SK-N-SH treated with all-trans-retinoic acid at 6 μM for 48 hours (cell line): ENCODE measurements at regions not wholly inside any gene's neighbourhood (a gene's known extent, or its start where the extent isn't known, plus 50 kb on each side); places are given as distances from the start of the nearest gene placed in this dataset.

Experiments
- ATAC-seq: fragments of 200-7000 bp; cut with Tn5 transposase; 3 replicates; pipeline ENCODE4 v1.9.1; 2020; ENCODE audit warnings: mild to moderate bottlenecking, moderate library complexity
- ARNTL ChIP-seq: fragments of 450-650 bp; formaldehyde crosslinking; IDR thresholded peaks from 2 replicates; pipeline ENCODE4 v1.5.0; 2020; ENCODE audit warnings: low read depth, mild to moderate bottlenecking, moderate library complexity, borderline replicate concordance
- BACH2 ChIP-seq: fragments of 250-450 bp; sonication (Bioruptor Pico); IDR thresholded peaks from 2 replicates; pipeline ENCODE4 v1.9.0; 2021; ENCODE audit warnings: mild to moderate bottlenecking, borderline replicate concordance
- CSDC2 ChIP-seq: fragments of 250-450 bp; sonication (Bioruptor Pico); IDR thresholded peaks from 2 replicates; pipeline ENCODE4 v1.5.0; 2020; ENCODE audit warnings: mild to moderate bottlenecking, moderate library complexity
- ESRRG ChIP-seq: fragments of 250-450 bp; sonication (Bioruptor Pico); IDR thresholded peaks from 2 replicates; pipeline ENCODE4 v1.6.1; 2021; ENCODE audit warnings: mild to moderate bottlenecking
- GLIS3 ChIP-seq: fragments of 250-450 bp; sonication (Bioruptor Pico); IDR thresholded peaks from 2 replicates; pipeline ENCODE4 v1.5.0; 2020; ENCODE audit warnings: mild to moderate bottlenecking, moderate library complexity
- ISL1 ChIP-seq: fragments of 250-450 bp; sonication (Bioruptor Pico); IDR thresholded peaks from 2 replicates; pipeline ENCODE4 v2.1.2; 2022; ENCODE audit warnings: mild to moderate bottlenecking, moderate library complexity
- OSR1 ChIP-seq: fragments of 250-450 bp; sonication (Bioruptor Pico); IDR thresholded peaks from 2 replicates; pipeline ENCODE4 v1.8.0; 2022; ENCODE audit warnings: moderate library complexity, mild to moderate bottlenecking, inconsistent platforms
- PATZ1 ChIP-seq: fragments of 250-450 bp; sonication (Bioruptor Pico); IDR thresholded peaks from 2 replicates; pipeline ENCODE4 v1.8.0; 2020; ENCODE audit warnings: mild to moderate bottlenecking, moderate library complexity, borderline replicate concordance
- PPARA ChIP-seq: fragments of 250-450 bp; sonication (Bioruptor Pico); IDR thresholded peaks from 2 replicates; pipeline ENCODE4 v1.5.0; 2020; ENCODE audit warnings: mild to moderate bottlenecking, borderline replicate concordance
- RARB ChIP-seq: fragments of 250-450 bp; sonication (Bioruptor Pico); IDR thresholded peaks from 2 replicates; pipeline ENCODE4 v1.8.0; 2021; ENCODE audit warnings: mild to moderate bottlenecking, moderate library complexity
- SNAI2 ChIP-seq: fragments of 250-450 bp; sonication (Bioruptor Pico); IDR thresholded peaks from 2 replicates; pipeline ENCODE4 v1.5.0; 2020; ENCODE audit warnings: mild to moderate bottlenecking, moderate library complexity
- TCF4 ChIP-seq: fragments of 250-450 bp; sonication (Bioruptor Pico); IDR thresholded peaks from 2 replicates; pipeline ENCODE4 v1.8.0; 2021; ENCODE audit warnings: mild to moderate bottlenecking, moderate library complexity, borderline replicate concordance
- TOX ChIP-seq: fragments of 250-450 bp; sonication (Bioruptor Pico); IDR thresholded peaks from 2 replicates; pipeline ENCODE4 v1.8.0; 2021; ENCODE audit warnings: mild to moderate bottlenecking, moderate library complexity, borderline replicate concordance
- ZFP3 ChIP-seq: fragments of 250-450 bp; sonication (Bioruptor Pico); IDR thresholded peaks from 2 replicates; pipeline ENCODE4 v1.5.0; 2020; ENCODE audit warnings: mild to moderate bottlenecking, moderate library complexity
- ZFP30 ChIP-seq: fragments of 450-650 bp; formaldehyde crosslinking; IDR thresholded peaks from 2 replicates; pipeline ENCODE4 v1.5.0; 2022; ENCODE audit warnings: mild to moderate bottlenecking, moderate library complexity
- ZNF565 ChIP-seq: fragments of 450-650 bp; formaldehyde crosslinking; conservative IDR thresholded peaks from 2 replicates; pipeline ENCODE4 v1.5.0; 2020; ENCODE audit warnings: low read depth, mild to moderate bottlenecking, moderate library complexity
- ZNF8 ChIP-seq: fragments of 450-650 bp; formaldehyde crosslinking; IDR thresholded peaks from 2 replicates; pipeline ENCODE4 v1.5.0; 2020; ENCODE audit warnings: mild to moderate bottlenecking, moderate library complexity
- TF ChIP-seq, protein P1 (sequence below): fragments of 250-450 bp; sonication (Bioruptor Pico); IDR thresholded peaks from 2 replicates; pipeline ENCODE4 v1.5.1; 2020; ENCODE audit warnings: low read depth, mild to moderate bottlenecking, moderate library complexity
- TF ChIP-seq, protein P2 (sequence below): fragments of 250-450 bp; sonication (Bioruptor Pico); IDR thresholded peaks from 2 replicates; pipeline ENCODE4 v1.5.1; 2021; ENCODE audit warnings: mild to moderate bottlenecking, moderate library complexity
- TF ChIP-seq, protein P3 (sequence below): fragments of 250-450 bp; sonication (Bioruptor Pico); IDR thresholded peaks from 2 replicates; pipeline ENCODE4 v1.8.0; 2021; ENCODE audit warnings: low read depth, mild to moderate bottlenecking, moderate library complexity, borderline replicate concordance
- TF ChIP-seq, protein P4 (sequence below): fragments of 250-450 bp; sonication (Bioruptor Pico); IDR thresholded peaks from 2 replicates; pipeline ENCODE4 v1.5.0; 2020; ENCODE audit warnings: mild to moderate bottlenecking, moderate library complexity

DNA sequence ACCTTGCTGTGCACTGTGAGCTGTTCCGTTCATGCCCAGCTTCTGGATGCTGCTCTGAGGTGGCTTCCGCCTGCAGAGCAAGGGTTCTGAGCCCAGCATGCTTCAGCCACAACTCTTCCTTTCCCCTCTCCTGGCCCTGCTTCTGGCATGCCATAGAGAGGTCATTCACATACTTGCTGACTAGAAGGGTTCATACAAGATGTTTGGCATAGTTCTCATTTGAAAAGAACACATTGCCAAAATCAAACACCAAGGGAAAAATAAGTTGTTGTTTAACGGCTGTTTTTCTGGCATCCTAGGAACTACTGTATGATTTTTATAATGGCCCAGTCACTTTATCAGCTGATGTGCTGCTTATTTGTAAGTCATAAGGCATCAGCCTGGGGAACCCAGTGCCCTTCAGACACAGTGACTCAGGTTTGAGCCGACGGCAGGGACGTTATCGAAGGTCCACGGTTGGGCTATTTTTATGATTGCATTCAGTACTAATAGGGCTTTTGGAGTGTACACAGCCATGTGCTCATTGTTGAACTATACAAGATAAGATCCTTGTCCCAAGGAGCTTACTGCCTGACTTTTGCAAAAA, 53.9 kb upstream of the CTAGE1 start (continued):
- no peak for TF ChIP-seq ZNF565 (CRISPR knock-in tag)

DNA sequence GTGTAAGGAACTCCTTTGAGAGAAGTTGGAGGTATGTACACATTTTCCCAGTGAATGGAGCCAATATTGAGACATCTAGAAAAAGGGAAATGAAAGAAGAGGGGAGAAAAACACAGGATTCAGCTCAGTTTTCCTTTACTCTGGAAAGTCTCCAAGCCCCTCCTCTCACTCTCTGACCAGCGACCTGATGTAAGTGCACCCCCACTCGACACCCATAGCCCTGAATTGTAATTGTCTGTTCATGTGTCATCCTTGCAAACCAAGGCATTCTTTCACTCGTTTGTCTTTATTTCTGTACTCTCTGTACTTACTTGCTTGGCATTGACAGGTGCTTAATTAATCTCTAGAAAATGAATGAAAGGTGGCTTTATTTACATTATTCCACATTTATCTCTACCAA, 55.7 kb upstream of the CTAGE1 start:
- no peak for ATAC-seq

DNA sequence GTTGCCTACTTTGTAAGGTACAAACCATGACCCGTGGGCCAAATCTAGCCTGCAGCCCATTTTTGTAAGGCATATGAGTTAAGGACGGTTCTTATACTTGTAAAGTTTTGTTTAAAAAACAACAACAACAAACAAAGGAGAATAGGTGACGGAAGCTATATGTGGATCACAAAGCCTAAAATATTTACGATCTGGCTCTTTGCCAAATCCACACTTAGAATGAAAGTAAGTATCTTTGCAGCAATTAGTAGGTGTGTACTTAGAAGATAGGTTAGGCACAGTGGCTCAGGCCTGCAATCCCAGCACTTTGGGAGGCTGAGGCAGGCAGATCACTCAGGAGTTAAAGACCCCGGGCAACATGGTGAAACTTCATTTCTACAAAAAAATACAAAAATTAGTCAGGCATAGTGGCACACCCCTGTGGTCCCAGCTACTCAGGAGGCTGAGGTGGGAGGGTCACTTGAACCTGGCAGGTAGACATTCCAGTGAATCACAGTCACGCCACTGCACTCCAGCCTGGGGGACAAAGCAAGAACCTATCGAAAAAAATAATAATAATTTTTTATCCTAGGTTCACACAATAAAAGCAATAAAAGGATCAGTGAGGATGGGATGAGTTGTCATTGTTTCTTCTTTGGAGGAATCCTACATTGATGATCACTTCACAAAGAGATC, 57.8 kb upstream of the CTAGE1 start:
- ATAC-seq = no peak
- TF ChIP-seq PPARA (CRISPR knock-in tag) (no peak), OSR1 (CRISPR knock-in tag) (no peak), PATZ1 (CRISPR knock-in tag) (no peak), CSDC2 (no peak), ZFP30 (CRISPR knock-in tag) (no peak)
- TF ChIP-seq, protein P1, sequence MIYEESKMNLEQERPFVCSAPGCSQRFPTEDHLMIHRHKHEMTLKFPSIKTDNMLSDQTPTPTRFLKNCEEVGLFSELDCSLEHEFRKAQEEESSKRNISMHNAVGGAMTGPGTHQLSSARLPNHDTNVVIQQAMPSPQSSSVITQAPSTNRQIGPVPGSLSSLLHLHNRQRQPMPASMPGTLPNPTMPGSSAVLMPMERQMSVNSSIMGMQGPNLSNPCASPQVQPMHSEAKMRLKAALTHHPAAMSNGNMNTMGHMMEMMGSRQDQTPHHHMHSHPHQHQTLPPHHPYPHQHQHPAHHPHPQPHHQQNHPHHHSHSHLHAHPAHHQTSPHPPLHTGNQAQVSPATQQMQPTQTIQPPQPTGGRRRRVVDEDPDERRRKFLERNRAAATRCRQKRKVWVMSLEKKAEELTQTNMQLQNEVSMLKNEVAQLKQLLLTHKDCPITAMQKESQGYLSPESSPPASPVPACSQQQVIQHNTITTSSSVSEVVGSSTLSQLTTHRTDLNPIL = no peak
- TF ChIP-seq, protein P2, sequence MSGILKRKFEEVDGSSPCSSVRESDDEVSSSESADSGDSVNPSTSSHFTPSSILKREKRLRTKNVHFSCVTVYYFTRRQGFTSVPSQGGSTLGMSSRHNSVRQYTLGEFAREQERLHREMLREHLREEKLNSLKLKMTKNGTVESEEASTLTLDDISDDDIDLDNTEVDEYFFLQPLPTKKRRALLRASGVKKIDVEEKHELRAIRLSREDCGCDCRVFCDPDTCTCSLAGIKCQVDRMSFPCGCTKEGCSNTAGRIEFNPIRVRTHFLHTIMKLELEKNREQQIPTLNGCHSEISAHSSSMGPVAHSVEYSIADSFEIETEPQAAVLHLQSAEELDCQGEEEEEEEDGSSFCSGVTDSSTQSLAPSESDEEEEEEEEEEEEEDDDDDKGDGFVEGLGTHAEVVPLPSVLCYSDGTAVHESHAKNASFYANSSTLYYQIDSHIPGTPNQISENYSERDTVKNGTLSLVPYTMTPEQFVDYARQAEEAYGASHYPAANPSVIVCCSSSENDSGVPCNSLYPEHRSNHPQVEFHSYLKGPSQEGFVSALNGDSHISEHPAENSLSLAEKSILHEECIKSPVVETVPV (CRISPR knock-in tag) = no peak
- TF ChIP-seq, protein P3, sequence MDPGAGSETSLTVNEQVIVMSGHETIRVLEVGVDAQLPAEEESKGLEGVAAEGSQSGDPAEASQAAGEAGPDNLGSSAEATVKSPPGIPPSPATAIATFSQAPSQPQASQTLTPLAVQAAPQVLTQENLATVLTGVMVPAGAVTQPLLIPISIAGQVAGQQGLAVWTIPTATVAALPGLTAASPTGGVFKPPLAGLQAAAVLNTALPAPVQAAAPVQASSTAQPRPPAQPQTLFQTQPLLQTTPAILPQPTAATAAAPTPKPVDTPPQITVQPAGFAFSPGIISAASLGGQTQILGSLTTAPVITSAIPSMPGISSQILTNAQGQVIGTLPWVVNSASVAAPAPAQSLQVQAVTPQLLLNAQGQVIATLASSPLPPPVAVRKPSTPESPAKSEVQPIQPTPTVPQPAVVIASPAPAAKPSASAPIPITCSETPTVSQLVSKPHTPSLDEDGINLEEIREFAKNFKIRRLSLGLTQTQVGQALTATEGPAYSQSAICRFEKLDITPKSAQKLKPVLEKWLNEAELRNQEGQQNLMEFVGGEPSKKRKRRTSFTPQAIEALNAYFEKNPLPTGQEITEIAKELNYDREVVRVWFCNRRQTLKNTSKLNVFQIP (CRISPR knock-in tag) = no peak

More for the DNA sequence above, 55.7 kb upstream of the CTAGE1 start:
- TF ChIP-seq ZFP3 (no peak), PATZ1 (CRISPR knock-in tag) (no peak), ZNF8 (CRISPR knock-in tag) (no peak), ZNF565 (CRISPR knock-in tag) (no peak), ARNTL (CRISPR knock-in tag) (no peak), CSDC2 (no peak), RARB (no peak), OSR1 (CRISPR knock-in tag) (no peak), TCF4 (CRISPR knock-in tag) (no peak), ESRRG (CRISPR knock-in tag) (no peak), BACH2 (no peak), GLIS3 (CRISPR knock-in tag) (no peak), ZFP30 (CRISPR knock-in tag) (no peak), SNAI2 (no peak), PPARA (CRISPR knock-in tag) (no peak), ISL1 (CRISPR knock-in tag) (no peak), TOX (CRISPR knock-in tag) (no peak)
- TF ChIP-seq, protein P1 = no peak
- TF ChIP-seq, protein P4, sequence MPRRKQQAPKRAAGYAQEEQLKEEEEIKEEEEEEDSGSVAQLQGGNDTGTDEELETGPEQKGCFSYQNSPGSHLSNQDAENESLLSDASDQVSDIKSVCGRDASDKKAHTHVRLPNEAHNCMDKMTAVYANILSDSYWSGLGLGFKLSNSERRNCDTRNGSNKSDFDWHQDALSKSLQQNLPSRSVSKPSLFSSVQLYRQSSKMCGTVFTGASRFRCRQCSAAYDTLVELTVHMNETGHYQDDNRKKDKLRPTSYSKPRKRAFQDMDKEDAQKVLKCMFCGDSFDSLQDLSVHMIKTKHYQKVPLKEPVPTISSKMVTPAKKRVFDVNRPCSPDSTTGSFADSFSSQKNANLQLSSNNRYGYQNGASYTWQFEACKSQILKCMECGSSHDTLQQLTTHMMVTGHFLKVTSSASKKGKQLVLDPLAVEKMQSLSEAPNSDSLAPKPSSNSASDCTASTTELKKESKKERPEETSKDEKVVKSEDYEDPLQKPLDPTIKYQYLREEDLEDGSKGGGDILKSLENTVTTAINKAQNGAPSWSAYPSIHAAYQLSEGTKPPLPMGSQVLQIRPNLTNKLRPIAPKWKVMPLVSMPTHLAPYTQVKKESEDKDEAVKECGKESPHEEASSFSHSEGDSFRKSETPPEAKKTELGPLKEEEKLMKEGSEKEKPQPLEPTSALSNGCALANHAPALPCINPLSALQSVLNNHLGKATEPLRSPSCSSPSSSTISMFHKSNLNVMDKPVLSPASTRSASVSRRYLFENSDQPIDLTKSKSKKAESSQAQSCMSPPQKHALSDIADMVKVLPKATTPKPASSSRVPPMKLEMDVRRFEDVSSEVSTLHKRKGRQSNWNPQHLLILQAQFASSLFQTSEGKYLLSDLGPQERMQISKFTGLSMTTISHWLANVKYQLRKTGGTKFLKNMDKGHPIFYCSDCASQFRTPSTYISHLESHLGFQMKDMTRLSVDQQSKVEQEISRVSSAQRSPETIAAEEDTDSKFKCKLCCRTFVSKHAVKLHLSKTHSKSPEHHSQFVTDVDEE (CRISPR knock-in tag) = no peak
- TF ChIP-seq, protein P3 (CRISPR knock-in tag) = no peak
